ENCODE measurements at regions not wholly inside any gene's neighbourhood (a gene's known extent, or its start where the extent isn't known, plus 50 kb on each side); places are given as distances from the start of the nearest gene placed in this dataset.
"Not testable (repeated sequence)": the region's sequence is repeated elsewhere in the genome, so short reads cannot be mapped to it uniquely, and the experiment has no call there.

GRCh38 chr5:57741336-57741735 lies 258.7 kb upstream of the ACTBL2 start:
- TF ChIP-seq POLR2A (IDR thresholded peaks at IDR 0.05) (no peak), CTCF (IDR thresholded peaks at IDR 0.05 in 4 of 5, conservative IDR thresholded peaks at IDR 0.05 in 1 of 5) (no peak)
- H3K4me3 ChIP-seq: no peak overlapping the region
- ATAC-seq (no peak), DNase-seq (no peak)
- no peaks in the 10 kb centered on the region for H3K27me3 ChIP-seq
- no peak overlapping the region for H3K27ac ChIP-seq
- intact Hi-C loops (cut with DNase I; ENCODE audit: low total_unique reads) (no loop called here), in situ Hi-C loops (cut with MboI; ENCODE audit: low sequenced_read_pairs in 4 of 4) (no loop called here)
- peaks cover 0 to 3% of the 10 kb centered on the region in 2 donors for H3K4me1 ChIP-seq
- H3K36me3 ChIP-seq: no peaks in the 10 kb centered on the region
- no peaks in the 10 kb centered on the region for H3K9me3 ChIP-seq

GRCh38 chr5:57738787-57739186 lies 256.2 kb upstream of the ACTBL2 start:
- in situ Hi-C loops (cut with MboI; ENCODE audit: low sequenced_read_pairs in 4 of 4): no loop called here
- peaks cover 0 to 3% of the 10 kb centered on the region in 2 donors for H3K4me1 ChIP-seq
- intact Hi-C loops (cut with DNase I; ENCODE audit: low total_unique reads): no loop called here

GRCh38 chr5:57738301-57738700 lies 255.7 kb upstream of the ACTBL2 start:
- intact Hi-C loops (cut with DNase I; ENCODE audit: low total_unique reads) (no loop called here), in situ Hi-C loops (cut with MboI; ENCODE audit: low sequenced_read_pairs in 4 of 4) (no loop called here)
- no peak for TF ChIP-seq POLR2A (IDR thresholded peaks at IDR 0.05)
- no peak for TF ChIP-seq CTCF (IDR thresholded peaks at IDR 0.05 in 4 of 5, conservative IDR thresholded peaks at IDR 0.05 in 1 of 5)
- no peak for DNase-seq
- Histone ChIP-seq H3K36me3 (no peaks in the 10 kb centered on the region), H3K27me3 (no peaks in the 10 kb centered on the region), H3K4me3 (no peak overlapping the region), H3K27ac (no peak overlapping the region), H3K4me1 (peaks cover 0 to 3% of the 10 kb centered on the region in 2 donors), H3K9me3 (no peaks in the 10 kb centered on the region)
- no peak for ATAC-seq

More at GRCh38 chr5:57738787-57739186, 256.2 kb upstream of the ACTBL2 start:
- Histone ChIP-seq H3K27me3 (no peaks in the 10 kb centered on the region), H3K36me3 (no peaks in the 10 kb centered on the region), H3K4me3 (no peak overlapping the region), H3K27ac (no peak overlapping the region), H3K9me3 (no peaks in the 10 kb centered on the region)
- no peak for ATAC-seq
- no peak for TF ChIP-seq CTCF (IDR thresholded peaks at IDR 0.05 in 4 of 5, conservative IDR thresholded peaks at IDR 0.05 in 1 of 5)
- TF ChIP-seq POLR2A (IDR thresholded peaks at IDR 0.05): no peak
- no peak for DNase-seq

- no peaks in the 10 kb centered on the region for H3K9me3 ChIP-seq
- DNase-seq: no peak
- TF ChIP-seq POLR2A (IDR thresholded peaks at IDR 0.05) (no peak), CTCF (IDR thresholded peaks at IDR 0.05 in 4 of 5, conservative IDR thresholded peaks at IDR 0.05 in 1 of 5) (no peak)
- no peaks in the 10 kb centered on the region for H3K36me3 ChIP-seq
- no peak for ATAC-seq
- H3K27me3 ChIP-seq: no peaks in the 10 kb centered on the region
- no peak overlapping the region for H3K27ac ChIP-seq
- intact Hi-C loops (cut with DNase I; ENCODE audit: low total_unique reads) (no loop called here), in situ Hi-C loops (cut with MboI; ENCODE audit: low sequenced_read_pairs in 4 of 4) (no loop called here)
- H3K4me1 ChIP-seq: peaks cover 0 to 3% of the 10 kb centered on the region in 2 donors
- no peak overlapping the region for H3K4me3 ChIP-seq
Observed at GRCh38 chr5:57736716-57737115, 254.1 kb upstream of the ACTBL2 start.

GRCh38 chr5:57735279-57736153 lies 252.9 kb upstream of the ACTBL2 start:
- H3K27me3 ChIP-seq; intact Hi-C loops (cut with DNase I; ENCODE audit: low total_unique reads); in situ Hi-C loops (cut with MboI; ENCODE audit: low sequenced_read_pairs in 4 of 4); H3K9me3 ChIP-seq; H3K4me3 ChIP-seq; H3K36me3 ChIP-seq; H3K4me1 ChIP-seq; H3K27ac ChIP-seq; DNase-seq: not testable (repeated sequence)
- ATAC-seq: peak in 1 of 2 donors; percentile 69
